ENCODE measurements at regions not wholly inside any gene's neighbourhood (a gene's known extent, or its start where the extent isn't known, plus 50 kb on each side); places are given as distances from the start of the nearest gene placed in this dataset.
"Not testable (repeated sequence)": the region's sequence is repeated elsewhere in the genome, so short reads cannot be mapped to it uniquely, and the experiment has no call there.

DNA sequence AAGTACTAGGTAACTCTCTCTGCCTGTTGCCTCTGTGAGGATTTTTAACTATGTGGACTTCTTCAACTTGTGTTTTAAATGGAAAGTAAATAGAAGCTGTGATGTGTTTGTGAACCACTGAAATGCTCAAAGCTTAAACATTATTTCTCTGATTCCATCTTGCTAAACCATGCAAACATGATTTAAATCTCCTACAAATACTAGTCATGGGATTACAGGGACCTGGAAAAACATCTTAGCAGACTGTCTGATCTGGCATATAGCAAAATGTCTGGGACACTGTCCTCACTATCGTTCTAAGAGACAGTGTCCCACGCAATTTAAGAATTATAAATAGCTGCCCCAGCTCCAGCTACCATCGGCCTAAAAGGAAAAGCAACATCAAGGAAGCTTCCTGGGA, 914.5 kb upstream of the FAT3 start:
- DNase-seq (ENCODE audit: low spot score) = no peak

- DNase-seq (ENCODE audit: low spot score) = no peak
Observed at GRCh38 chr11:91308069-91308468, 916.5 kb upstream of the FAT3 start.

GRCh38 chr11:91305402-91305801, 919.2 kb upstream of the FAT3 start:
- no peak for DNase-seq (ENCODE audit: low spot score)

- no peak for DNase-seq (ENCODE audit: low spot score)
Observed at GRCh38 chr11:91303749-91304148, 920.9 kb upstream of the FAT3 start.

DNA sequence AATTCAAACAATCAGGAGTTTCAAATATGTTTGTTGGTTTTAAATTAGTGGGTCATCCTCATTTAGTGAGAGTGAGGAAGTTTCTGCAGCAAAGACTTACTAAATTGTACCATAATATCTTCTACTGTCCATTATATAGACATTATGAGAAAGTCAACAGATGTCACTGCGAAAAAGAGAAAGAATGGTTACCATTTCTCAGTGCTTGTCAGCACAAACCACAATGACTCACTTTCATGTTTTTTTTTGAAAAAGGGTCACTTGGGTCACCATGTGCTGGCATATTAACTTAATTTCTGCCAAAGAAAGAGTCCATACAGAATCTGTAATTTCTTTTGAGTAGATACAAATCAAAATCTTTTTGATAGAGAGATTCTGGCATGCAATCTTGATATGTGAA, 924.6 kb upstream of the FAT3 start:
- no peak for DNase-seq (ENCODE audit: low spot score)

- DNase-seq (ENCODE audit: low spot score) = no peak
Observed at GRCh38 chr11:91296629-91297028, 928.0 kb upstream of the FAT3 start.

DNA sequence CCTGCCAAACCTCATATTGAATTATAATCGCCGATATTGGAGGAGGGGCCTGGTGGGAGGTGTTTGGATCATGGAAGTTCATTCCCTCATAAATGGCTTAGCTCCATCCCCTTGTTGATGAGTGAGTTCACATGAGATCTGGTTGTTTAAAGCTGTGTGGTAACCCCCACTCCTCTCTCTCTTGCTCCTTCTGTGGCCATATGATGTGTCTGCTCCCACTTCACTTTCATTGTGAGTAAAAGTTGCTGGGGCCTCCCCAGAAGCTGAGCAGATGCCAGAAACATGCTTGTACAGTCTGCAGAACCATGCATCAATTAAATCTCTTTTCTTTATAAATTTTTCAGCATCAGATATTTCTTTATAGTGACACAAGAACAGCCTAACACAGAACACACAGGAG, 929.0 kb upstream of the FAT3 start:
- DNase-seq (ENCODE audit: low spot score) = no peak

DNA sequence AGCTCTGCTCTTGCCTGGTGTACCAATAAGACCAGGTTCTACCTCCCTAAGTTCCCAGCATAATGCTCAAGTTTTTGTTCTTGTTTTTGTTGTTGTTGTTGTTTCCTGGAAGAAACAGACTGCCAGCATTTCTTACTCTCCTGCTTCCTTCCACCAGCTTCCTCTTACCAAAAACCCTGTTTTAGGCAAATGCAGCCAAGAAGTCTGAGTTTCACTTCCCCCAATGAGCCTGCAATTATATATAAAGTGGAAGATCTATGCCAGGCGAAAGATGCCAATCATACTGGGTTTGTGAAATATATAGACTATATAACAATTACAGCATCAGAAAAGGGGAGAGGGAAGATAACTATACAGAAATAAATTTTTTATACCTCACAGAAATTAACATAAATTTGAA, 931.5 kb upstream of the FAT3 start:
- DNase-seq (ENCODE audit: low spot score) = no peak

- DNase-seq (ENCODE audit: low spot score) = no peak
Observed at GRCh38 chr11:91272089-91272488, 952.5 kb upstream of the FAT3 start.

- not testable (repeated sequence) for DNase-seq (ENCODE audit: low spot score)
Observed at GRCh38 chr11:91268512-91269295, 955.9 kb upstream of the FAT3 start.

GRCh38 chr11:91265946-91266345, 958.7 kb upstream of the FAT3 start:
- no peak for DNase-seq (ENCODE audit: low spot score)

GRCh38 chr11:91264481-91264880, 960.1 kb upstream of the FAT3 start:
- DNase-seq (ENCODE audit: low spot score) = no peak

- DNase-seq (ENCODE audit: low spot score) = no peak
Observed at GRCh38 chr11:91263496-91264365, 960.9 kb upstream of the FAT3 start.

DNA sequence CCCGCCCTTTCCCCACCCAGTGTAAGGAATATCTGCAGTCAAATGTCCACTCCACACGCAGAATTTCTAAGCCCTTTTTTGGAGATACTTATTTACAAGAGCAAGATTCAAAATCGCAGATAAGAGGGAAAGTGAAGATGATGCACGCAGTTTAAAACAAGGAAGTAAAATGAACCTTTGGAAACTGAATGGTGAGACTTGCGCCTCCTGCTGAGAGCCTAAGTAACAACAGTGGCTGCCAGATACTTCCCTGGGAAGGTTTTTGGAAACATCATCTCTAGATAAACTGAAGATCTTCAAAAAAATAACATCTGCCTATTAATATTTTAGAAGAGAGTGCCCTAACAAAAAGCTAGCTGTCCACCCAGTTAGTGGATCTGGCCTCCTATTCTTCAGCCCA, 963.1 kb upstream of the FAT3 start:
- no peak for DNase-seq (ENCODE audit: low spot score)

GRCh38 chr11:91258876-91259275, 965.7 kb upstream of the FAT3 start:
- DNase-seq (ENCODE audit: low spot score) = no peak

DNA sequence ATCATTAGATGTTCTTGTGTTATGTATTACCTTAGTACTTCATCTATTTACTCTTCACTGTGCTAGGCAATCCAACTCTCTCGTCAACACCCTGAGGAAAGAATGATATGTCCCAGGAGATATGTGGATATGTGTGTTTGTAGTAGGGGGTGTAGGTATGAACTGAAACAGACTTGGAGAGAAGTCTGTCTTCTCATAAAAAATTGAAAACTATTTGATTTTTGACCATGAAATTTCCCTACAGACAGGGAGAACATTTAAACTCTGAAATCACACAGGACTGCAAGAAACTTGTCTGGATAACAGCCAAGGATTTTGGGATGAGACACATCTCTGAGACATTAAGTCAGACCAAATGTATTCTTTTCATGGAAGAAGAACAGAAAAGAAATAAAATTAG, 967.0 kb upstream of the FAT3 start:
- no peak for DNase-seq (ENCODE audit: low spot score)

DNA sequence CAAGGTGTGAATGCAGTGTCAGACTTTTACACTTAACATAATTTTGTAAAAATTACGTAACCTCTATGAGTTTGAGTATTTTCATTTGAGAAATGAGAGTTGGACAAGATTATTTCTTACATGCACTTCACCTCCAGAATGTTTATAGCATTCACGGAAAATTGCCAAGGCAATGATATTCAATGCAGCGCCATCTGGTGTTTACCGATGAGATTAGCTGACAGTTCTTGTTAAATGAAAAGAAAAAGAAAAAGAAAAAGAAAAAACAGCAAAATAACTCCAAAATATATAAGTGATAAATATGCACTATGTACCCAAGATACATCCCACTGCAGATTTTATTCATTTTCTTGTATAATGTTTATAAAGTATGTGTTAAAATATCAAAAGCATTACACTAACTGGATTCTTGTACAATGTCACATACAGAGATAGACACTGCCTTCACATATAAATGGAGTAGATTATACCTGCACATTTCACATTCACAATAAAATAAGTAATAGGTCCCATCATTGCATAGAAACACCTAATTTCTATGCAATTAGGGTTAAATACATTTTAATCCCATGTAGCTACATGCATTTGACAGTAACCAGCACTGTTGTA, 976.3 kb upstream of the FAT3 start:
- peak; percentile 37 for DNase-seq (ENCODE audit: low spot score)

GRCh38 chr11:91247009-91247735, 977.4 kb upstream of the FAT3 start:
- DNase-seq (ENCODE audit: low spot score) = no peak

DNA sequence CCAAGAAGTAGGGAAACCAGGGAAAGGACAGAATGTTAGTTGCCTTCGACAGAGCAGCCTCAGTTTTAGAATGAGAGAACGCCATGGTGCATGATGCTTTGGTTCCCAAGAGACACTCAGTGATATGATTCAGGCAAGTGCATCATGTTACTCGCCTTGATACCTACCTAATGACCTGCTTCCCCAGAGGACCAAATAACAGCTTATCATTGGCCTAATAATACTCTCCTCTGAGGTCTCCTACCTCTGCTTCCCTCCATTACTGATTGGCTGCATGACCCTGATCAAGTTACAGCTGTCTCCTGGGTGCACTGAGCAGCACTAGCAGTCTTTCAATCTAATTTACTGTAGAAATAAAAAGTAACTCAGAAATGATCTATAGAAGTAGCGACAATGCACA, 979.7 kb upstream of the FAT3 start:
- DNase-seq (ENCODE audit: low spot score) = no peak

- DNase-seq (ENCODE audit: low spot score) = no peak
Observed at GRCh38 chr11:91243630-91244029, 981.0 kb upstream of the FAT3 start.

DNA sequence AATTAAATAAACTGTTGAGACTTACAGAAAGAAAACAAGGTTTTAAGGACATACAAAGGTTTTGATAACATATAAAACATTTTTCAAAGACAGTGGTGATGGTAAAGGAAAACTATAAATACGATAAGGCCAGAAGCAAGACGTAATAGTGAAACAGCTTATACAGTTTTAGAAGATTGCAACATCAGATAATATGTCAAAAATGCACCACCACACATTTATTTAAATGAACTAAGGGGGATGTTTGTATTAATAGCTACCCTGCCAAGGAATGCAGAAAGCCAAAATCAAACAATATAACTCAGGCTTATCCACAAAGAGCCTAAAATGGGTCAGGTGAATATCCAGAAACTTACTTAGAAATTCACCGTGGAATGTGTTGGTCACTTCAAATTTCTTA, 981.6 kb upstream of the FAT3 start:
- DNase-seq (ENCODE audit: low spot score) = no peak

DNA sequence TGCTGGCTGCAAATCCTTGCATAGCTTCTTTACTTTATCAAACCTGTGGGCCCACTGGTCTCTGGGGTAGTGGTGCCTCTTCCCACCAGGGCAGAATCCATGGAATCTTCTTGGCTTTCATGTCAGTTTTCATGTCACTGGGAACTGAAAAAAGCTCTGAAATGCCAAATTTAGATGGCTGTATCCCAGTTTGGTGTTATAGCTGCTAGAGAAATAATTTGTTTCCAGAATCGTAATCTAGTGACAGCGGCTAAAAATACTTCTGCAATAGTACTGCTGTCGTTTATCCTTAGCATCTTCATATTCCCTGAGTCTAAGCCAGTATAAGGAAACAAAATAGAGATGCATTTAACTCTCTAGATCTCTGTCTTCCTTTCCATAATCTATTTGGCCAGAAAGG, 983.4 kb upstream of the FAT3 start:
- DNase-seq (ENCODE audit: low spot score) = no peak
